Heart right ventricle (tissue), 16 donors: ENCODE measurements at regions not wholly inside any gene's neighbourhood (a gene's known extent, or its start where the extent isn't known, plus 50 kb on each side); places are given as distances from the start of the nearest gene placed in this dataset.
"Not testable (repeated sequence)": the region's sequence is repeated elsewhere in the genome, so short reads cannot be mapped to it uniquely, and the experiment has no call there.

ENCODE experiments used
- ATAC-seq, 8 donors: fragments of 200-7000 bp; cut with Tn5 transposase; one replicate each; pipeline ENCODE4 v1.9.1; 2020; ENCODE audit warnings: mild to moderate bottlenecking in 8 of 8, moderate library complexity in 8 of 8, moderate number of reproducible peaks in 1 of 8
- DNase-seq, 2 donors: peaks; one replicate each; pipeline ENCODE4 v3.0.0-alpha.2; 2020
- H3K27ac ChIP-seq, 10 donors: fragments of 200-600 bp; sonication (generic) in 2 of 10; one replicate each; pipeline versions ENCODE4 v1.5.0 to v1.8.0; 2020 to 2022; ENCODE audit warnings: mild to moderate bottlenecking in 3 of 10
- H3K27me3 ChIP-seq, 7 donors: fragments of 200-600 bp; one replicate each; pipeline ENCODE4 v1.8.0; 2021 to 2022; ENCODE audit warnings: mild to moderate bottlenecking in 2 of 7
- H3K36me3 ChIP-seq, 9 donors: fragments of 200-600 bp; sonication (generic) in 1 of 9; one replicate each; pipeline versions ENCODE4 v1.5.0 to v1.8.0; 2020 to 2022; ENCODE audit warnings: mild to moderate bottlenecking in 2 of 9
- H3K4me1 ChIP-seq, 9 donors: fragments of 200-600 bp; sonication (generic) in 1 of 9; one replicate each; pipeline versions ENCODE4 v1.5.0 to v1.8.0; 2020 to 2022; ENCODE audit warnings: mild to moderate bottlenecking in 4 of 9
- H3K4me3 ChIP-seq, 10 donors: fragments of 200-600 bp; sonication (generic) in 2 of 10; one replicate each; pipeline versions ENCODE4 v1.5.0 to v1.8.0; 2020 to 2022; ENCODE audit warnings: mild to moderate bottlenecking in 7 of 10, moderate library complexity in 2 of 10
- H3K9me3 ChIP-seq, 11 donors: fragments of 200-600 bp in 10 of 11; sonication (generic) in 2 of 11; one replicate each; pipeline versions ENCODE4 v1.5.0 to v1.8.0; 2013 to 2022; ENCODE audit warnings: mild to moderate bottlenecking in 2 of 11, control low read depth in 1 of 11, moderate library complexity in 1 of 11
- WGBS, 2 donors: extraction: QIAGEN DNeasy Blood & Tissue Kit; methylation state at CpG; one replicate each; pipeline ENCODE4 v1.1.7; 2013; ENCODE audit warnings: inconsistent platforms in 1 of 2; 5-methylcytosine and 5-hydroxymethylcytosine counted together
- intact Hi-C, 10 donors: fragments of 100-400 bp; cut with DNase I; formaldehyde crosslinking; loops; one replicate each; pipeline versions ENCODE4 v1.11.1 to v1.14.2; 2022
- TF ChIP-seq, protein P1 (sequence below), 9 donors: fragments of 200-600 bp; sonication (generic) in 2 of 9; IDR thresholded peaks; one replicate each; pipeline versions ENCODE4 v1.5.0 to v1.8.0; 2021 to 2022; ENCODE audit warnings: antibody characterized with exemption in 9 of 9, mild to moderate bottlenecking in 5 of 9, moderate library complexity in 1 of 9
- donor health status: Arrhythmogenic right ventricular cardiomyopathy.
- donor health status: ischemic (EF 13 %, LVEDD 7.1; RV severe dilation, severe dysfunction).
- donor health status: healthy with polysubstance abuse.
- donor health status: DM: no; HTN: yes; CAD: no.
- donor health status: DM: no; HTN: no; CAD: no.
- donor health status: ischemic (EF 25% LVEDD 6.9; RV normal size, moderate dysfunction).
- donor health status: ischemic (EF 25% LVEDD 5.7; RV mildly dilated, moderate dysfunction).
- donor health status: healthy.
- donor health status: DM: yes; HTN: yes; CAD: no.
- donor health status: Ischemic cardiomyopathy.
- donor health status: ischemic (EF 35%, LVEDD 5.7; RV mildly dilated, moderate dysfunction).
- donor health status: nonischemic (EF 11% LVEDD 7.7; RV severe dilation, severe dysfunction).
- donor health status: DM: yes; HTN: yes; CAD: no.
- donor health status: PGD.
- donor health status: ischemic (EF 29% LVEDD 5.4; RV normal size, mild dysfunction).
- donor health status: nonischemic (EF 23%, LVEDD 6.1; RV moderate dilation, normal function).

- H3K9me3 ChIP-seq, result peaks cover 0 to 31% (median 0%) of the 10 kb centered on the region in 11 donors
- H3K4me1 ChIP-seq, result no peaks in the 10 kb centered on the region
- ATAC-seq (no peak), DNase-seq (no peak)
- no peak overlapping the region for H3K27ac ChIP-seq
- no peak overlapping the region for H3K4me3 ChIP-seq
- intact Hi-C loops, result no loop called here
- no peaks in the 10 kb centered on the region for H3K27me3 ChIP-seq
- H3K36me3 ChIP-seq, result no peaks in the 10 kb centered on the region
- TF ChIP-seq, protein P1, sequence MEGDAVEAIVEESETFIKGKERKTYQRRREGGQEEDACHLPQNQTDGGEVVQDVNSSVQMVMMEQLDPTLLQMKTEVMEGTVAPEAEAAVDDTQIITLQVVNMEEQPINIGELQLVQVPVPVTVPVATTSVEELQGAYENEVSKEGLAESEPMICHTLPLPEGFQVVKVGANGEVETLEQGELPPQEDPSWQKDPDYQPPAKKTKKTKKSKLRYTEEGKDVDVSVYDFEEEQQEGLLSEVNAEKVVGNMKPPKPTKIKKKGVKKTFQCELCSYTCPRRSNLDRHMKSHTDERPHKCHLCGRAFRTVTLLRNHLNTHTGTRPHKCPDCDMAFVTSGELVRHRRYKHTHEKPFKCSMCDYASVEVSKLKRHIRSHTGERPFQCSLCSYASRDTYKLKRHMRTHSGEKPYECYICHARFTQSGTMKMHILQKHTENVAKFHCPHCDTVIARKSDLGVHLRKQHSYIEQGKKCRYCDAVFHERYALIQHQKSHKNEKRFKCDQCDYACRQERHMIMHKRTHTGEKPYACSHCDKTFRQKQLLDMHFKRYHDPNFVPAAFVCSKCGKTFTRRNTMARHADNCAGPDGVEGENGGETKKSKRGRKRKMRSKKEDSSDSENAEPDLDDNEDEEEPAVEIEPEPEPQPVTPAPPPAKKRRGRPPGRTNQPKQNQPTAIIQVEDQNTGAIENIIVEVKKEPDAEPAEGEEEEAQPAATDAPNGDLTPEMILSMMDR (IDR thresholded peaks at IDR 0.05), result no peak
- WGBS, 2 donors, result 73 to 74% methylated on average over 3 of the region's 3 CpGs
Measured at GRCh38 chr6:86685230-86685797, 252.0 kb upstream of the HTR1E start.

GRCh38 chr6:86683132-86683908 lies 254.0 kb upstream of the HTR1E start:
- Histone ChIP-seq H3K9me3 (peaks cover 0 to 37% (median 0%) of the 10 kb centered on the region in 11 donors), H3K36me3 (no peaks in the 10 kb centered on the region), H3K4me1 (no peaks in the 10 kb centered on the region), H3K27me3 (no peaks in the 10 kb centered on the region), H3K4me3 (no peak overlapping the region), H3K27ac (no peak overlapping the region)
- WGBS, 2 donors, result 72 to 83% methylated on average over 1 of the region's 1 CpG
- TF ChIP-seq, protein P1 (IDR thresholded peaks at IDR 0.05), result no peak
- ATAC-seq, result no peak
- no peak for DNase-seq
- intact Hi-C loops, result no loop called here

GRCh38 chr6:86682297-86682696 lies 255.0 kb upstream of the HTR1E start:
- H3K27ac ChIP-seq, result no peak overlapping the region
- no peaks in the 10 kb centered on the region for H3K36me3 ChIP-seq
- no peak for ATAC-seq
- no peak overlapping the region for H3K4me3 ChIP-seq
- TF ChIP-seq, protein P1 (IDR thresholded peaks at IDR 0.05), result no peak
- H3K9me3 ChIP-seq, result peaks cover 0 to 27% (median 0%) of the 10 kb centered on the region in 11 donors
- H3K4me1 ChIP-seq, result no peaks in the 10 kb centered on the region
- intact Hi-C loops, result no loop called here
- WGBS, 2 donors, result 81 to 91% methylated on average over 1 of the region's 1 CpG
- H3K27me3 ChIP-seq, result no peaks in the 10 kb centered on the region
- no peak for DNase-seq

- ATAC-seq, H3K4me1 ChIP-seq, H3K27ac ChIP-seq, DNase-seq, H3K4me3 ChIP-seq, intact Hi-C loops, H3K36me3 ChIP-seq, H3K27me3 ChIP-seq: not testable (repeated sequence)
- 81 to 83% methylated on average over 1 of the region's 1 CpG for WGBS, 2 donors
- H3K9me3 ChIP-seq, result peaks cover 0 to 18% (median 0%) of the 10 kb centered on the region in 11 donors
Measured at GRCh38 chr6:86681140-86681539, 256.2 kb upstream of the HTR1E start.

DNA sequence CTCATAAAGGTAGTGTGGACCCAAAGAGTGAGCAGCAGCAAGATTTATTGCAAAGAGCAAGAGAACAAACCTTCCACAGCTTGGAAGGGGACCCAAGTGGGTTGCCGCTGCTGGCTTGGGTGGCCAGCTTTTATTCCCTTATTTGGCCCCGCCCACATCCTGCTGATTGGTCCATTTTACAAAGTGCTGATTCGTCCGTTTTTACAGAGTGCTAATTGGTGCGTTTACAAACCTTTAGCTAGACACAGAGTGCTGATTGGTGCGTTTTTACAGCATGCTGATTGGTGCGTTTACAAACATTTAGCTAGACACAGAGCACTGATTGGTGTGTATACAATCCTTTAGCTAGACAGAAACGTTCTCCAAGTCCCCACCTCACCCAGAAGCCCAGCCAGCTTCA lies 265.2 kb upstream of the HTR1E start:
- H3K4me1 ChIP-seq, ATAC-seq, intact Hi-C loops, H3K27ac ChIP-seq, DNase-seq, H3K36me3 ChIP-seq, H3K27me3 ChIP-seq, H3K4me3 ChIP-seq: not testable (repeated sequence)
- H3K9me3 ChIP-seq, result peaks cover 0 to 42% (median 4%) of the 10 kb centered on the region in 11 donors
- 66 to 70% methylated on average over 8 of the region's 8 CpGs for WGBS, 2 donors
